ENCODE measurements at regions not wholly inside any gene's neighbourhood (a gene's known extent, or its start where the extent isn't known, plus 50 kb on each side); places are given as distances from the start of the nearest gene placed in this dataset.

DNA sequence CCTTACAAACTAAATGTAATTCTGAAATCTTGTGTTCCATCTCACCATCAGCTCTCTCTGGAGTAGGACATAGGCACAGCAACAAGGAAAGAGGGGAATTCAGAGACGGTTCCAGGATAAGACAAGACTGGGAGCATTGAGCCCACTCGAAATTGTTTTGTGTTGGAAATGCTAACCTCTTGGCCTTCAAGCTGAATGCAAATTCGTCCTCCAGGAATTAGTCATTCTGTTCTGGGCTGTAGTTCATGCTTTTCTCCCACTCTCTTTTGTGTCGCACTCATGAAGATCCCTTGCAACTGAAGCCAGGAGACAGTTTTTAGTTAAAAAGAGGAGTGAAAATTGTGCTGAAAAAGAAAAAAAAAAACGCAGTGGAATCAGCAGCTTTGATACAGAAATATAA lies 121.7 kb upstream of the SEMA6A start:
- no peaks in the 10 kb centered on the region for H3K27me3 Mint-ChIP-seq (ENCODE audit: insufficient read depth, low read depth)
- H2AFZ ChIP-seq (replicated peaks), result peak overlapping the region; percentile 90
- no peaks in the 10 kb centered on the region for H3F3A ChIP-seq (ENCODE audit: low read depth)
- H3K4me2 ChIP-seq, result peak overlapping the region; percentile 20
- H3K27me3 ChIP-seq, result no peaks in the 10 kb centered on the region
- no peak overlapping the region for H3K27ac ChIP-seq
- no peak overlapping the region for H3K4me3 ChIP-seq
- no peak for TF ChIP-seq EZH2phosphoT487 (IDR thresholded peaks at IDR 0.05)
- TF ChIP-seq EZH2 (IDR thresholded peaks at IDR 0.05), result no peak
- TF ChIP-seq, protein P1, sequence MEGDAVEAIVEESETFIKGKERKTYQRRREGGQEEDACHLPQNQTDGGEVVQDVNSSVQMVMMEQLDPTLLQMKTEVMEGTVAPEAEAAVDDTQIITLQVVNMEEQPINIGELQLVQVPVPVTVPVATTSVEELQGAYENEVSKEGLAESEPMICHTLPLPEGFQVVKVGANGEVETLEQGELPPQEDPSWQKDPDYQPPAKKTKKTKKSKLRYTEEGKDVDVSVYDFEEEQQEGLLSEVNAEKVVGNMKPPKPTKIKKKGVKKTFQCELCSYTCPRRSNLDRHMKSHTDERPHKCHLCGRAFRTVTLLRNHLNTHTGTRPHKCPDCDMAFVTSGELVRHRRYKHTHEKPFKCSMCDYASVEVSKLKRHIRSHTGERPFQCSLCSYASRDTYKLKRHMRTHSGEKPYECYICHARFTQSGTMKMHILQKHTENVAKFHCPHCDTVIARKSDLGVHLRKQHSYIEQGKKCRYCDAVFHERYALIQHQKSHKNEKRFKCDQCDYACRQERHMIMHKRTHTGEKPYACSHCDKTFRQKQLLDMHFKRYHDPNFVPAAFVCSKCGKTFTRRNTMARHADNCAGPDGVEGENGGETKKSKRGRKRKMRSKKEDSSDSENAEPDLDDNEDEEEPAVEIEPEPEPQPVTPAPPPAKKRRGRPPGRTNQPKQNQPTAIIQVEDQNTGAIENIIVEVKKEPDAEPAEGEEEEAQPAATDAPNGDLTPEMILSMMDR (IDR thresholded peaks at IDR 0.05), result no peak
- H3K9me3 ChIP-seq (ENCODE audit: low read depth), result no peaks in the 10 kb centered on the region
- peaks cover 9% of the 10 kb centered on the region for H3K4me1 Mint-ChIP-seq
- no peaks in the 10 kb centered on the region for H4K20me1 ChIP-seq (ENCODE audit: low read depth)
- peaks cover 3% of the 10 kb centered on the region for H3K9me3 Mint-ChIP-seq
- no peak overlapping the region for H3K9ac ChIP-seq
- H3K36me3 ChIP-seq, result no peaks in the 10 kb centered on the region
- peak; percentile 16 for DNase-seq (ENCODE audit: low spot score)
- H3K4me3 Mint-ChIP-seq, result no peak overlapping the region
- peak overlapping the region; percentile 18 for H3K27ac Mint-ChIP-seq
- peaks cover 10% of the 10 kb centered on the region for H3K4me1 ChIP-seq
- H3K36me3 Mint-ChIP-seq, result peaks cover 3% of the 10 kb centered on the region
- no peaks in the 10 kb centered on the region for H3K79me2 ChIP-seq (ENCODE audit: low read depth)

DNA sequence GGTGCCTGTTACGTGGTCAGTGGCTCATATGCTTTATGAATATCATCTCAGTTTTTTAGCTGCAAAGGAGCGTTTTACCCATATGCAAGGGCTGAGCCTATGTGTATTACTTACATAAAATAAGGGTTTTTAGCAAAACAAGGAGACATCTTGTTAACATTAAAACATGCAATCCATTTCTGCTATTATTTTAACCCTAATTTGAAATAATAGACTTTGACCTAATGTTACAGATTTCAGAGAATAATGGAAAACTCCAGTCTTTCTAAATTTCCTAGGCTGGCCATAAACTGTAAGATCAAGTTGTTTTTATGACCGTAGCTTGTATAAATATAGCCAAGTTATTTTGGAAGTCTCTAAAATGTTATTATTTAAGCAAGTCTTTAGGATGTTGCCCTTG lies 121.1 kb upstream of the SEMA6A start:
- peak overlapping the region; percentile 18 for H3K27ac Mint-ChIP-seq
- H3K36me3 ChIP-seq, result no peaks in the 10 kb centered on the region
- H3K27me3 ChIP-seq, result no peaks in the 10 kb centered on the region
- peaks cover 10% of the 10 kb centered on the region for H3K4me1 ChIP-seq
- H3K4me3 ChIP-seq, result no peak overlapping the region
- H3K36me3 Mint-ChIP-seq, result peaks cover 3% of the 10 kb centered on the region
- no peaks in the 10 kb centered on the region for H3K79me2 ChIP-seq (ENCODE audit: low read depth)
- no peaks in the 10 kb centered on the region for H3F3A ChIP-seq (ENCODE audit: low read depth)
- H3K4me3 Mint-ChIP-seq, result no peak overlapping the region
- no peak overlapping the region for H3K27ac ChIP-seq
- H3K9me3 ChIP-seq (ENCODE audit: low read depth), result no peaks in the 10 kb centered on the region
- no peak overlapping the region for H3K9ac ChIP-seq
- H4K20me1 ChIP-seq (ENCODE audit: low read depth), result no peaks in the 10 kb centered on the region
- peak overlapping the region; percentile 90 for H2AFZ ChIP-seq (replicated peaks)
- no peak for DNase-seq (ENCODE audit: low spot score)
- TF ChIP-seq EZH2phosphoT487 (IDR thresholded peaks at IDR 0.05) (no peak), EZH2 (IDR thresholded peaks at IDR 0.05) (no peak)
- TF ChIP-seq, protein P1 (IDR thresholded peaks at IDR 0.05), result no peak
- H3K9me3 Mint-ChIP-seq, result peaks cover 3% of the 10 kb centered on the region
- no peak overlapping the region for H3K4me2 ChIP-seq
- no peaks in the 10 kb centered on the region for H3K27me3 Mint-ChIP-seq (ENCODE audit: insufficient read depth, low read depth)
- peaks cover 9% of the 10 kb centered on the region for H3K4me1 Mint-ChIP-seq

- H3K27ac Mint-ChIP-seq, result no peak overlapping the region
- H3K27me3 Mint-ChIP-seq (ENCODE audit: insufficient read depth, low read depth), result peaks cover 4% of the 10 kb centered on the region
- Histone ChIP-seq H2AFZ (replicated peaks) (peak overlapping the region; percentile 76), H3K4me2 (no peak overlapping the region), H3K4me3 (no peak overlapping the region), H3F3A (ENCODE audit: low read depth) (peaks cover 4% of the 10 kb centered on the region), H3K9me3 (ENCODE audit: low read depth) (no peaks in the 10 kb centered on the region), H3K27ac (no peak overlapping the region), H3K79me2 (ENCODE audit: low read depth) (no peaks in the 10 kb centered on the region), H4K20me1 (ENCODE audit: low read depth) (no peaks in the 10 kb centered on the region), H3K27me3 (no peaks in the 10 kb centered on the region), H3K36me3 (no peaks in the 10 kb centered on the region), H3K4me1 (peaks cover 20% of the 10 kb centered on the region), H3K9ac (no peak overlapping the region)
- TF ChIP-seq, protein P1 (IDR thresholded peaks at IDR 0.05), result no peak
- no peak for TF ChIP-seq EZH2 (IDR thresholded peaks at IDR 0.05)
- no peak for TF ChIP-seq EZH2phosphoT487 (IDR thresholded peaks at IDR 0.05)
- H3K4me1 Mint-ChIP-seq, result peaks cover 17% of the 10 kb centered on the region
- H3K4me3 Mint-ChIP-seq, result no peak overlapping the region
- H3K9me3 Mint-ChIP-seq, result no peaks in the 10 kb centered on the region
- H3K36me3 Mint-ChIP-seq, result no peaks in the 10 kb centered on the region
- DNase-seq (ENCODE audit: low spot score), result no peak
Observed at GRCh38 chr5:116686438-116686837, 111.8 kb upstream of the SEMA6A start.

Data from neural progenitor cell (in vitro differentiated cells).